Kidney (tissue), 13 donors: ENCODE measurements at regions not wholly inside any gene's neighbourhood (a gene's known extent, or its start where the extent isn't known, plus 50 kb on each side); places are given as distances from the start of the nearest gene placed in this dataset.

Source experiments
- DNase-seq, 5 donors: peaks; one replicate each; pipeline ENCODE4 v3.0.0-alpha.2; 2013 to 2020
- FAIRE-seq: peaks from 2 replicates; lab custom pipeline; 2012; peaks lifted over from hg19 to GRCh38; lab: Jason Lieb, UNC
- H3K27ac ChIP-seq, 2 donors: one replicate each; pipeline ENCODE4 v1.7.0; 2013; ENCODE audit warnings: low read depth in 2 of 2, low read length in 2 of 2, inconsistent platforms in 1 of 2
- H3K27me3 ChIP-seq: one replicate; pipeline ENCODE4 v1.7.1; 2013; ENCODE audit warnings: low read length, inconsistent platforms; ENCODE audit not compliant: control insufficient read depth, insufficient read depth
- H3K36me3 ChIP-seq, 3 donors: one replicate each; pipeline versions ENCODE4 v1.7.0 to v1.7.1; 2013; ENCODE audit warnings: low read length in 3 of 3, control low read depth in 1 of 3, inconsistent platforms in 1 of 3; ENCODE audit not compliant: insufficient read depth in 3 of 3, control insufficient read depth in 2 of 3
- H3K4me1 ChIP-seq, 3 donors: one replicate each; pipeline versions ENCODE4 v1.7.0 to v1.7.1; 2013; ENCODE audit warnings: low read length in 3 of 3, inconsistent platforms in 1 of 3, low read depth in 1 of 3; ENCODE audit not compliant: control insufficient read depth in 2 of 3, insufficient read depth in 2 of 3
- H3K4me3 ChIP-seq, 3 donors: one replicate each; pipeline versions ENCODE4 v1.7.0 to v1.8.1; 2013; ENCODE audit warnings: low read length in 3 of 3, control low read depth in 1 of 3, inconsistent platforms in 1 of 3
- H3K9ac ChIP-seq, 3 donors: one replicate each; pipeline versions ENCODE4 v1.7.0 to v1.7.1; 2013; ENCODE audit warnings: low read length in 3 of 3, control low read depth in 1 of 3, inconsistent platforms in 1 of 3
- H3K9me3 ChIP-seq, 3 donors: one replicate each; pipeline versions ENCODE4 v1.7.0 to v1.7.1; 2013; ENCODE audit warnings: low read length in 3 of 3, control low read depth in 1 of 3, inconsistent platforms in 1 of 3; ENCODE audit not compliant: control insufficient read depth in 2 of 3, insufficient read depth in 1 of 3
- CTCF ChIP-seq: IDR thresholded peaks from 3 replicates; pipeline ENCODE4 v1.5.1; 2012; ENCODE audit warnings: mild to moderate bottlenecking, moderate library complexity, borderline replicate concordance; ENCODE audit not compliant: insufficient read depth; ENCODE audit errors: extremely low read depth
- intact Hi-C: fragments of 100-400 bp; cut with DNase I; formaldehyde crosslinking; loops from one replicate; pipeline ENCODE4 v1.11.1; 2022
- donor health status: control.
- donor health status: control.
- donor health status: control.
- donor health status: control.
- donor health status: control.
- donor health status: DM: yes; HTN: yes; CAD: no.
- donor health status: Normal renal cell carcinoma (clear cell type).

GRCh38 chr1:218573925-218574324 lies 228.8 kb downstream of the TGFB2 start:
- DNase-seq = no peak
- no peak for TF ChIP-seq CTCF
- Histone ChIP-seq H3K4me3 (no peak overlapping the region), H3K4me1 (no peaks in the 10 kb centered on the region), H3K27me3 (no peaks in the 10 kb centered on the region), H3K36me3 (no peaks in the 10 kb centered on the region), H3K9ac (no peak overlapping the region), H3K9me3 (no peaks in the 10 kb centered on the region), H3K27ac (no peak overlapping the region)
- intact Hi-C loops = no loop called here
- no peak for FAIRE-seq

- no peak for FAIRE-seq
Measured at GRCh38 chr1:218575079-218575478, 229.9 kb downstream of the TGFB2 start.

GRCh38 chr1:218575856-218576255 lies 230.7 kb downstream of the TGFB2 start:
- FAIRE-seq (no peak), DNase-seq (no peak)
- H3K27ac ChIP-seq = no peak overlapping the region
- H3K36me3 ChIP-seq = no peaks in the 10 kb centered on the region
- no peaks in the 10 kb centered on the region for H3K9me3 ChIP-seq
- intact Hi-C loops = no loop called here
- no peaks in the 10 kb centered on the region for H3K27me3 ChIP-seq
- H3K4me3 ChIP-seq = no peak overlapping the region
- H3K4me1 ChIP-seq = no peaks in the 10 kb centered on the region
- no peak overlapping the region for H3K9ac ChIP-seq
- TF ChIP-seq CTCF = no peak

More at GRCh38 chr1:218575079-218575478, 229.9 kb downstream of the TGFB2 start:
- H3K4me3 ChIP-seq = no peak overlapping the region
- no peak overlapping the region for H3K27ac ChIP-seq
- intact Hi-C loops = no loop called here
- H3K4me1 ChIP-seq = no peaks in the 10 kb centered on the region
- no peak for TF ChIP-seq CTCF
- no peak for DNase-seq
- no peaks in the 10 kb centered on the region for H3K27me3 ChIP-seq
- no peak overlapping the region for H3K9ac ChIP-seq
- H3K9me3 ChIP-seq = no peaks in the 10 kb centered on the region
- H3K36me3 ChIP-seq = no peaks in the 10 kb centered on the region

- Histone ChIP-seq H3K4me1 (peaks cover 0 to 2% (median 0%) of the 10 kb centered on the region in 3 donors), H3K9me3 (no peaks in the 10 kb centered on the region), H3K4me3 (no peak overlapping the region), H3K36me3 (no peaks in the 10 kb centered on the region), H3K9ac (no peak overlapping the region), H3K27ac (no peak overlapping the region), H3K27me3 (no peaks in the 10 kb centered on the region)
- no peak for FAIRE-seq
- no peak for DNase-seq
- TF ChIP-seq CTCF = no peak
- intact Hi-C loops = no loop called here
Measured at GRCh38 chr1:218582646-218583045, 237.5 kb downstream of the TGFB2 start.
